ENCODE measurements at regions not wholly inside any gene's neighbourhood (a gene's known extent, or its start where the extent isn't known, plus 50 kb on each side); places are given as distances from the start of the nearest gene placed in this dataset. TPM values are rescaled to one million over a fixed set of nuclear protein-coding genes. Genes with fewer than 3 reads are reported as not detected.

GRCh38 chr6:155510879-155511278, 55.2 kb upstream of the NOX3 start:
- intact Hi-C loops (cut with DNase I) = no loop called here
- 39% methylated on average over 1 of the region's 1 CpG for WGBS
- TF ChIP-seq CTCF (IDR thresholded peaks at IDR 0.05) = no peak
- TF ChIP-seq POLR2AphosphoS5 (IDR thresholded peaks at IDR 0.05) = no peak
- TF ChIP-seq POLR2A (IDR thresholded peaks at IDR 0.05) = no peak
- H3K4me3 ChIP-seq = no peak overlapping the region
- H3K36me3 ChIP-seq = no peaks in the 10 kb centered on the region
- H3K9me3 ChIP-seq = no peaks in the 10 kb centered on the region
- H3K27me3 ChIP-seq (replicated peaks; ENCODE audit: insufficient read depth) = no peaks in the 10 kb centered on the region
- DNase-seq (ENCODE audit: low spot score) = no peak
- no peaks in the 10 kb centered on the region for H3K4me1 ChIP-seq (replicated peaks)
- no peak overlapping the region for H3K27ac ChIP-seq

GRCh38 chr6:155509743-155510475, 54.3 kb upstream of the NOX3 start:
- 67% methylated on average over 2 of the region's 2 CpGs for WGBS
- no peaks in the 10 kb centered on the region for H3K9me3 ChIP-seq
- DNase-seq (ENCODE audit: low spot score) = no peak
- H3K36me3 ChIP-seq = no peaks in the 10 kb centered on the region
- no peak overlapping the region for H3K27ac ChIP-seq
- H3K27me3 ChIP-seq (replicated peaks; ENCODE audit: insufficient read depth) = no peaks in the 10 kb centered on the region
- intact Hi-C loops (cut with DNase I) = no loop called here
- H3K4me3 ChIP-seq = no peak overlapping the region
- H3K4me1 ChIP-seq (replicated peaks) = no peaks in the 10 kb centered on the region
- no peak for TF ChIP-seq POLR2AphosphoS5 (IDR thresholded peaks at IDR 0.05)
- TF ChIP-seq POLR2A (IDR thresholded peaks at IDR 0.05) = no peak
- TF ChIP-seq CTCF (IDR thresholded peaks at IDR 0.05) = no peak

- H3K27me3 ChIP-seq (replicated peaks; ENCODE audit: insufficient read depth) = no peaks in the 10 kb centered on the region
- 15% methylated on average over 2 of the region's 2 CpGs for WGBS
- TF ChIP-seq CTCF (IDR thresholded peaks at IDR 0.05) (no peak), POLR2A (IDR thresholded peaks at IDR 0.05) (no peak), POLR2AphosphoS5 (IDR thresholded peaks at IDR 0.05) (no peak)
- no peak overlapping the region for H3K27ac ChIP-seq
- H3K4me1 ChIP-seq (replicated peaks) = no peaks in the 10 kb centered on the region
- H3K36me3 ChIP-seq = no peaks in the 10 kb centered on the region
- H3K4me3 ChIP-seq = no peak overlapping the region
- intact Hi-C loops (cut with DNase I) = no loop called here
- H3K9me3 ChIP-seq = no peaks in the 10 kb centered on the region
- DNase-seq (ENCODE audit: low spot score) = no peak
Measured at GRCh38 chr6:155505608-155505989, 50.0 kb upstream of the NOX3 start.

MicroRNAs in the stretch of these regions (microRNA counts, 767-probe panel; counts per million panel counts)
- 431 to 1,721 counts per million in 2 donors for microRNA hsa-miR-1202

Small RNA genes in the stretch of these regions (microRNA-seq; reads per million reads assigned to microRNA genes)
- not detected for gene MIR1202

Small RNA genes in the stretch of these regions (small RNA-seq; reads per million reads assigned to genes)
- gene MIR1202 (0 reads per million in 2 donors), gene RNU7-152P (0 reads per million in 2 donors), gene SNORD28B (0 reads per million in 2 donors)

Data from prostate gland (tissue), 2 donors.